Peyer's patch (tissue), 4 donors: ENCODE measurements at regions not wholly inside any gene's neighbourhood (a gene's known extent, or its start where the extent isn't known, plus 50 kb on each side); places are given as distances from the start of the nearest gene placed in this dataset.

Experiments used
- DNase-seq, 3 donors: peaks; one replicate each; pipeline ENCODE4 v3.0.0-alpha.2; 2017 to 2019
- H3K27ac ChIP-seq, 4 donors: fragments of 200-600 bp; sonication (generic); one replicate each; pipeline ENCODE4 v1.5.1; 2016 to 2019
- H3K27me3 ChIP-seq, 2 donors: fragments of 200-600 bp; sonication (generic); one replicate each; pipeline ENCODE4 v1.5.1; 2019
- H3K36me3 ChIP-seq, 3 donors: fragments of 200-600 bp; sonication (generic); one replicate each; pipeline ENCODE4 v1.5.1; 2016 to 2019
- H3K4me1 ChIP-seq, 4 donors: fragments of 200-600 bp; sonication (generic); one replicate each; pipeline ENCODE4 v1.5.1; 2016 to 2019
- H3K4me3 ChIP-seq, 4 donors: fragments of 200-600 bp; sonication (generic); 1 replicate in 3 of 4; 2 replicates in 1 of 4; pipeline ENCODE4 v1.5.1; 2016 to 2019; ENCODE audit warnings: mild to moderate bottlenecking in 1 of 4
- H3K9me3 ChIP-seq, 4 donors: fragments of 200-600 bp; sonication (generic); one replicate each; pipeline ENCODE4 v1.5.1; 2016 to 2019; ENCODE audit warnings: mild to moderate bottlenecking in 1 of 4
- POLR2A ChIP-seq, 2 donors: fragments of 450-650 bp; IDR thresholded peaks; one replicate each; pipeline ENCODE4 v1.5.1; 2017; ENCODE audit warnings: antibody characterized with exemption in 2 of 2, mild to moderate bottlenecking in 2 of 2, moderate library complexity in 2 of 2
- TF ChIP-seq, protein P1 (sequence below), 6 experiments: fragments of 450-650 bp in 4 of 6; fragments of 200-600 bp in 2 of 6; sonication (generic) in 1 of 6; IDR thresholded peaks; one replicate each; pipeline ENCODE4 v1.5.1; 2017 to 2019; ENCODE audit warnings: antibody characterized with exemption in 6 of 6, mild to moderate bottlenecking in 3 of 6, moderate library complexity in 1 of 6

DNA sequence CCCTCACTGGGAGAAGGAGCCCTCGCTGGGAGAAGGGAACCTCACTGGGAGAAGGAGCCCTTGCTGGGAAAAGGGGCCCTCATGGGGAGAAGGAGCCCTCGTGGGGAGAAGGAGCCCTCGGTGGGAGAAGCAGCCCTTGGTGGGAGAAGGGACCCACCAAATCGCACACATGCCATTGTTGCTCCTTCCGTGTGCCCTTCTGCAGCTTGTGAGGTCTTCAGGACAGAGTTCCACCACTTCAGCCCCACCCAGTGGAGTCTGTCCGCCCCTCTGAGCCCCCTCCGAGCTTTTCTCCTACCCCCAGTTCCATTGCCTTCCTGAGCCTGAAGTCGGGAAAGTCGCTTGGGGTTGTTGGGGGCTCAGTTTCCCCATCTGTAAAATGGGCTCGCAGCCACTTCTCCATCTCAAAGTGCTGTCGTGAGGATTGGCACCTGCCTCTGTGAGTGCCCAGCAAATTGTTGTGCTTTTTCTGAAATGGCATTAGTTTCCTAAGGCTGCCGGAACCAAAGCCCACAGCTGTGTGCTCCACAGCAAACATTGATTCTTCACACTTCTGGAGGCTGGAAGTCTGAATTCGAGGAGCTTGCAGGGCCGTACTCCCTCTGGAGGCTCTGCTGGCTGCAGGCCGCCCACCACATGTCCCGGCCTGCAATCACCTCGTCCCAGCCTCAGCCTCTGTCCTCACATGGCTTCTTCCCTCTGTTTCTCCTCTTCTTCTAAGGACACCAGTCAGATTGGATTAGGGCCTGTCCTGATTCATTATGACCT is 124.7 kb upstream of the PMEPA1 start:
- Histone ChIP-seq H3K4me3 (no peak overlapping the region), H3K9me3 (no peaks in the 10 kb centered on the region), H3K36me3 (no peaks in the 10 kb centered on the region), H3K27ac (no peak overlapping the region), H3K27me3 (no peaks in the 10 kb centered on the region), H3K4me1 (no peaks in the 10 kb centered on the region)
- TF ChIP-seq, protein P1, sequence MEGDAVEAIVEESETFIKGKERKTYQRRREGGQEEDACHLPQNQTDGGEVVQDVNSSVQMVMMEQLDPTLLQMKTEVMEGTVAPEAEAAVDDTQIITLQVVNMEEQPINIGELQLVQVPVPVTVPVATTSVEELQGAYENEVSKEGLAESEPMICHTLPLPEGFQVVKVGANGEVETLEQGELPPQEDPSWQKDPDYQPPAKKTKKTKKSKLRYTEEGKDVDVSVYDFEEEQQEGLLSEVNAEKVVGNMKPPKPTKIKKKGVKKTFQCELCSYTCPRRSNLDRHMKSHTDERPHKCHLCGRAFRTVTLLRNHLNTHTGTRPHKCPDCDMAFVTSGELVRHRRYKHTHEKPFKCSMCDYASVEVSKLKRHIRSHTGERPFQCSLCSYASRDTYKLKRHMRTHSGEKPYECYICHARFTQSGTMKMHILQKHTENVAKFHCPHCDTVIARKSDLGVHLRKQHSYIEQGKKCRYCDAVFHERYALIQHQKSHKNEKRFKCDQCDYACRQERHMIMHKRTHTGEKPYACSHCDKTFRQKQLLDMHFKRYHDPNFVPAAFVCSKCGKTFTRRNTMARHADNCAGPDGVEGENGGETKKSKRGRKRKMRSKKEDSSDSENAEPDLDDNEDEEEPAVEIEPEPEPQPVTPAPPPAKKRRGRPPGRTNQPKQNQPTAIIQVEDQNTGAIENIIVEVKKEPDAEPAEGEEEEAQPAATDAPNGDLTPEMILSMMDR (IDR thresholded peaks at IDR 0.05), result no peak
- no peak for TF ChIP-seq POLR2A (IDR thresholded peaks at IDR 0.05)
- DNase-seq, result no peak

DNA sequence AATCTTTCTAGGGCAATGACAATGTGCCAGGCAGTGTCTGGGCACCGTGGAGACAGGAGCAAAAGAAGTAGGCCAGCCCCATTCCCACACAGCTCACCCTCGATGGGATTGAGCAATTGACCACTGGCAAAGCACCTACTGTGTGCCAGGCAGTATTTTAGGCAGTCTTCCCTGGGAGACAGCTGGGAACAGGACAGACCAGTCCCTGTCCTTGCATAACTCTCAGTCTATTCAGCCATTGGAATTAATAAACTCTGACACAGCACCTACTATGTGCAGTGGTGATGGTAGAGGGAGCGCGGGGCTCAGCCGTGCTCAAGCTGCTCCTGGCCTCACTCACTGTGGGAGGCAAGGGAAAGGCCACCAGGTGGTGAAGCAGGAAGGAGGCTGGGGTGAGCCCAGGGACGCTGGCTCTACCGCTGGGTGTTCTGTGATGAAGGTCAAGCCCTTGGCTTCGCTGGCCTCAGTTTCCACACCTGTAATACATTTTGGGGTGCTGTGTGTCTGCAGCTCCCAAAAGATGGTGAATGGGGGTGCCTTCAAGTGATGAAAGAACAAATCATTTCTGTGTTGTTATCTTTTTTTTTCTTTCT is 122.3 kb upstream of the PMEPA1 start:
- no peak for TF ChIP-seq POLR2A (IDR thresholded peaks at IDR 0.05)
- TF ChIP-seq, protein P1 (IDR thresholded peaks at IDR 0.05), result no peak
- Histone ChIP-seq H3K9me3 (no peaks in the 10 kb centered on the region), H3K4me1 (no peaks in the 10 kb centered on the region), H3K27ac (no peak overlapping the region), H3K36me3 (no peaks in the 10 kb centered on the region), H3K27me3 (no peaks in the 10 kb centered on the region), H3K4me3 (no peak overlapping the region)
- DNase-seq, result no peak

DNA sequence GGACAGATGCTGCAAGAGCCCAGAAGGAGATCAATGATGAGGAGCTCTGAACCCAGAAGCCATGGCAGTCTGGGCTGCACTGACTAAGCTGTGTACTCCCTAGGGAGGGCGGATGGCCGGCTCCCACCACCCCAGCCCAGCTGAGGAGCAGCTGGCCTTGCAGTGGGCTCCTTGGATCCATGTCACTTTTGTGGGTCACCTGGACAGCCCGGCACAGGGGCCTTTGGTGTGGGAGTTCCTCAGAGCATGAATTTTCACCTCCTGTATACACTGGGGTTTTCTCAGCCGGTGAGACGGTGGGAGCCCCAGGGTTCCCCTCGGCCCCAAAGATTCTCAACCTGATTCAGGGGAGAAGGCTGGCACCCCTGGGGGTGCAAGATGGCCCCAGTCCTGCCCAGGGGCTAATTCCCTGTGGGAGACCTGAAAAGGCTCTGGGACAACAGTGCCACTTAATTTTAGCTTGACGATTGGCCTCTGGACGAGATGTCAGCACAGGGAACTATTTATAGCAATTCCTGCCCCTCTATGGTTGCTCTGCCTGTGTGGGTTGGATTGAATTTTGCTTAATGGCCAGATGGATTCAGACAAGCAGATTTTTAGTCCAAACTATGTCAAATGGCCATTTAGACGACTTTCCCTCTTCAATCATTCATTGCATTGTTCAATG is 121.6 kb upstream of the PMEPA1 start:
- DNase-seq, result no peak

DNA sequence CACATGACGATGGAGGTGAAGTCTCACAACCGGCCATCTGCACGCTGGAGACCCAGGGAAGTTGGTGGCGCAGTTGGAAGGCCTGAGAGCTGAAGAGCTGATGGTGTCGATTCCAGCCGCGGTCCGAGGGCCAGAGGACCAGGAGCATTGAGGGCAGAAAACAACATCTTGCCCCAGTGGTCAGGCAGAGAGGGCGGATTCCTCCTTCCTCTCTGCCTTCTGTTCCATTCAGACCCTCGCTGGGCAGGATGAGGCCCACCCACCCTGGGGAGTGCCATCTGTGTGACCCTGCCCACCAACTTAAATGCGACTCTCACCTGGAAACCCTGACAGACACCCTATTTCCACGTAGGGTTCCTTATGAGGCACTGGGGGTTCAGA is 120.7 kb upstream of the PMEPA1 start:
- Histone ChIP-seq H3K27me3 (no peaks in the 10 kb centered on the region), H3K36me3 (no peaks in the 10 kb centered on the region), H3K4me3 (no peak overlapping the region), H3K9me3 (no peaks in the 10 kb centered on the region), H3K27ac (no peak overlapping the region), H3K4me1 (no peaks in the 10 kb centered on the region)
- TF ChIP-seq, protein P1 (IDR thresholded peaks at IDR 0.05), result no peak
- TF ChIP-seq POLR2A (IDR thresholded peaks at IDR 0.05), result no peak
- no peak for DNase-seq

More for the DNA sequence above, 121.6 kb upstream of the PMEPA1 start:
- H3K4me3 ChIP-seq, result no peak overlapping the region
- H3K9me3 ChIP-seq, result no peaks in the 10 kb centered on the region
- no peak overlapping the region for H3K27ac ChIP-seq
- H3K4me1 ChIP-seq, result no peaks in the 10 kb centered on the region
- TF ChIP-seq, protein P1 (IDR thresholded peaks at IDR 0.05), result no peak
- no peak for TF ChIP-seq POLR2A (IDR thresholded peaks at IDR 0.05)
- no peaks in the 10 kb centered on the region for H3K27me3 ChIP-seq
- H3K36me3 ChIP-seq, result no peaks in the 10 kb centered on the region

DNA sequence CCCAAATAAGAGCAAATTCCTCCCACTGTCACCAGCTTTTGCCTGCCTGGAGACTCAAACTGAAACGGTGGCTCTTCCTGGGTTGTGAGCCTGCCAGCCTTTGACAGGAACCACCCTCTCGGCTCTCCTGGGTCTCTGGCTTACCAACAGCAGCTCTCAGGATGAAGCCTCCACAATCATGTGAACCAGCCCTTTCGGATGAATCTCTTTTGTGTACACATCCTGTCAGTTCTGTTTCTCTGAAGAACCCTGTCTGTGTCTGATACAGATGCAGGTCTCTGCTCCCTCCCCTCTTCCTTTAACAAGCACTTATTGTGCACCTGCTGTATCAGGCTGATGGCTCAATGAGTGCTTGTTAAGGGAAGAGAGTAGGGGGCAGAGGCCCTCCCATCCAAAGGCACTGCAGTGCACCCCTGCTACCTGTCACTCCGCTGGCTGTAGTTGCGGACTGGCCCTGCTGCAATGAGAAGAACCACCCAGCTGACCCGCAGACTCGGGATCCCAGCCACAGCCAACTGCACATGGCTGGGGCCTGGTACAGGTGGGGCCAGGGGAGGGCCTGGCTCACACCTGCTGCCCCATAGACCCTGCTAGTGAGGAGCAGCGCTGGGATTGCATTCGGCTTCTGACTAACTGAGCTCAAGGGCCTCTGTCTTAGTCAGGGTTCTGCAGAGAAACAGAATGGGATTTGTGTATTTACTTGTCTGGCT is 120.1 kb upstream of the PMEPA1 start:
- TF ChIP-seq POLR2A (IDR thresholded peaks at IDR 0.05), result no peak
- TF ChIP-seq, protein P1 (IDR thresholded peaks at IDR 0.05), result no peak
- no peaks in the 10 kb centered on the region for H3K27me3 ChIP-seq
- DNase-seq, result peak in 1 of 3 donors; percentile 26
- H3K4me3 ChIP-seq, result no peak overlapping the region
- H3K36me3 ChIP-seq, result no peaks in the 10 kb centered on the region
- no peaks in the 10 kb centered on the region for H3K9me3 ChIP-seq
- no peaks in the 10 kb centered on the region for H3K4me1 ChIP-seq
- H3K27ac ChIP-seq, result no peak overlapping the region
